H9 (cell line): ENCODE measurements at regions not wholly inside any gene's neighbourhood (a gene's known extent, or its start where the extent isn't known, plus 50 kb on each side); places are given as distances from the start of the nearest gene placed in this dataset.
A peak's percentile ranks its signal among the peaks of the same experiment; 100 is the strongest.

Experiments
- DNase-seq: peaks from one replicate; pipeline ENCODE4 v3.0.0-alpha.2; 2017
- H2AFZ ChIP-seq: one replicate; pipeline ENCODE4 v1.6.1; 2013; ENCODE audit warnings: mild to moderate bottlenecking, low read length, control low read depth, moderate library complexity
- H2AK5ac ChIP-seq: 2 replicates; pipeline ENCODE4 v1.6.1; 2013; ENCODE audit warnings: low read length, control low read depth, mixed read lengths; ENCODE audit not compliant: insufficient read length
- H2BK120ac ChIP-seq: one replicate; pipeline ENCODE4 v1.6.1; 2013; ENCODE audit warnings: low read depth, mild to moderate bottlenecking, low read length, control low read depth, inconsistent platforms; ENCODE audit not compliant: poor library complexity, severe bottlenecking
- H2BK12ac ChIP-seq: 2 replicates; pipeline ENCODE4 v1.6.1; 2013; ENCODE audit warnings: low read length, control low read depth, mixed read lengths, low read depth; ENCODE audit not compliant: insufficient read length
- H2BK15ac ChIP-seq: 2 replicates; pipeline ENCODE4 v1.6.1; 2013; ENCODE audit warnings: low read depth, low read length, control low read depth
- H2BK20ac ChIP-seq: one replicate; pipeline ENCODE4 v1.6.1; 2013; ENCODE audit warnings: low read depth, mild to moderate bottlenecking, low read length, control low read depth, inconsistent platforms; ENCODE audit not compliant: poor library complexity, severe bottlenecking
- H2BK5ac ChIP-seq: 2 replicates; pipeline ENCODE4 v1.6.1; 2013; ENCODE audit warnings: low read length, control low read depth, mixed read lengths; ENCODE audit not compliant: insufficient read length
- H3K14ac ChIP-seq: 2 replicates; pipeline ENCODE4 v1.6.1; 2013; ENCODE audit warnings: low read length, control low read depth; ENCODE audit not compliant: insufficient read depth
- H3K18ac ChIP-seq: 2 replicates; pipeline ENCODE4 v1.6.1; 2013; ENCODE audit warnings: low read depth, mild to moderate bottlenecking, mixed read lengths, low read length, control low read depth; ENCODE audit not compliant: insufficient read length
- H3K23ac ChIP-seq: 2 replicates; pipeline ENCODE4 v1.6.1; 2013; ENCODE audit warnings: low read length, control low read depth, mixed read lengths, low read depth; ENCODE audit not compliant: insufficient read length
- H3K23me2 ChIP-seq: 2 replicates; pipeline ENCODE4 v1.6.1; 2013; ENCODE audit warnings: low read depth, mild to moderate bottlenecking, mixed read lengths, low read length, control low read depth; ENCODE audit not compliant: insufficient read length, poor library complexity, severe bottlenecking
- H3K27ac ChIP-seq: 2 replicates; pipeline ENCODE4 v1.5.1; 2013; ENCODE audit warnings: low read length, control low read depth, mixed read lengths, low read depth; ENCODE audit not compliant: insufficient read length
- H3K27me3 ChIP-seq: 2 replicates; pipeline ENCODE4 v1.6.1; 2013; ENCODE audit warnings: low read length, control low read depth, inconsistent platforms; ENCODE audit not compliant: insufficient read depth
- H3K4ac ChIP-seq: 2 replicates; pipeline ENCODE4 v1.6.1; 2013; ENCODE audit warnings: low read depth, mild to moderate bottlenecking, control low read depth, inconsistent platforms, low read length, moderate library complexity
- H3K4me1 ChIP-seq: 2 replicates; pipeline ENCODE4 v1.6.1; 2013; ENCODE audit warnings: low read length, control low read depth, inconsistent platforms; ENCODE audit not compliant: insufficient read depth
- H3K4me2 ChIP-seq: 2 replicates; pipeline ENCODE4 v1.6.1; 2013; ENCODE audit warnings: low read length, control low read depth, mixed read lengths; ENCODE audit not compliant: insufficient read length, insufficient read depth
- H3K56ac ChIP-seq: 2 replicates; pipeline ENCODE4 v1.6.1; 2013; ENCODE audit warnings: low read depth, mild to moderate bottlenecking, mixed read lengths, low read length, control low read depth; ENCODE audit not compliant: insufficient read length
- H3K79me1 ChIP-seq: 2 replicates; pipeline ENCODE4 v1.6.1; 2013; ENCODE audit warnings: low read depth, mild to moderate bottlenecking, moderate library complexity, low read length, control low read depth, inconsistent platforms; ENCODE audit not compliant: insufficient read depth, poor library complexity, severe bottlenecking
- H3K79me2 ChIP-seq: 2 replicates; pipeline ENCODE4 v1.6.1; 2013; ENCODE audit warnings: low read length, control low read depth, inconsistent platforms; ENCODE audit not compliant: insufficient read depth
- H3K9ac ChIP-seq: 2 replicates; pipeline ENCODE4 v1.6.1; 2013; ENCODE audit warnings: low read length, control low read depth, mixed read lengths; ENCODE audit not compliant: insufficient read length; ENCODE audit errors: extremely low read depth
- H3K9me3 ChIP-seq: one replicate; pipeline ENCODE4 v1.6.1; 2013; ENCODE audit warnings: low read depth, low read length, inconsistent platforms; ENCODE audit not compliant: control insufficient read depth
- H3T11ph ChIP-seq: one replicate; pipeline ENCODE4 v1.6.1; 2013; ENCODE audit warnings: mild to moderate bottlenecking, low read length, control low read depth, inconsistent platforms
- H4K20me1 ChIP-seq: one replicate; pipeline ENCODE4 v1.6.1; 2013; ENCODE audit not compliant: control insufficient read depth, insufficient read length, insufficient read depth
- H4K5ac ChIP-seq: 2 replicates; pipeline ENCODE4 v1.6.1; 2013; ENCODE audit warnings: low read depth, mild to moderate bottlenecking, mixed read lengths, low read length, control low read depth; ENCODE audit not compliant: insufficient read length
- H4K8ac ChIP-seq: replicated peaks from 2 replicates; pipeline ENCODE4 v1.6.1; 2013; ENCODE audit warnings: low read length, control low read depth, mixed read lengths, low read depth; ENCODE audit not compliant: insufficient read length
- H4K91ac ChIP-seq: 2 replicates; pipeline ENCODE4 v1.6.1; 2013; ENCODE audit warnings: low read depth, mild to moderate bottlenecking, moderate library complexity, mixed read lengths, low read length, control low read depth; ENCODE audit not compliant: insufficient read length
- H3K27ac Mint-ChIP-seq, 3 experiments: 2 replicates in 2 of 3; 3 replicates in 1 of 3; pipeline ENCODE4 v1.8.0; 2020 to 2021; ENCODE audit warnings: mixed read lengths in 3 of 3, mild to moderate bottlenecking in 1 of 3, moderate library complexity in 1 of 3
- H3K27me3 Mint-ChIP-seq: 2 replicates; pipeline ENCODE4 v1.8.0; 2021; ENCODE audit warnings: low read depth, mild to moderate bottlenecking, moderate library complexity, mixed read lengths
- H3K36me3 Mint-ChIP-seq, 3 experiments: 2 replicates in 2 of 3; 3 replicates in 1 of 3; pipeline ENCODE4 v1.8.0; 2020 to 2021; ENCODE audit warnings: low read depth in 3 of 3, mixed read lengths in 3 of 3; ENCODE audit not compliant: insufficient read depth in 1 of 3
- H3K4me1 Mint-ChIP-seq, 2 experiments: 2 replicates each; pipeline ENCODE4 v1.8.0; 2020; ENCODE audit warnings: mixed read lengths in 2 of 2
- H3K4me3 Mint-ChIP-seq, 2 experiments: 2 replicates in 1 of 2; 3 replicates in 1 of 2; pipeline ENCODE4 v1.8.0; 2020 to 2021; ENCODE audit warnings: mild to moderate bottlenecking in 2 of 2, mixed read lengths in 2 of 2, moderate library complexity in 1 of 2
- H3K9me3 Mint-ChIP-seq, 2 experiments: 2 replicates in 1 of 2; 3 replicates in 1 of 2; pipeline ENCODE4 v1.8.0; 2020; ENCODE audit warnings: mild to moderate bottlenecking in 2 of 2, mixed read lengths in 2 of 2, moderate library complexity in 1 of 2
- WGBS: extraction: QIAGEN DNeasy Blood & Tissue Kit; methylation state at CpG from one replicate; pipeline ENCODE4 v1.1.7; 2013; ENCODE audit warnings: missing lambda C conversion rate, low lambda C conversion rate, mixed read lengths; ENCODE audit not compliant: insufficient read length; ENCODE audit errors: extremely low coverage; 5-methylcytosine and 5-hydroxymethylcytosine counted together
- TF ChIP-seq, protein P1 (sequence below): fragments of 200-600 bp; sonication (generic); conservative IDR thresholded peaks from 3 replicates; pipeline ENCODE4 v1.8.0; 2021; ENCODE audit warnings: antibody characterized with exemption, mild to moderate bottlenecking

DNA sequence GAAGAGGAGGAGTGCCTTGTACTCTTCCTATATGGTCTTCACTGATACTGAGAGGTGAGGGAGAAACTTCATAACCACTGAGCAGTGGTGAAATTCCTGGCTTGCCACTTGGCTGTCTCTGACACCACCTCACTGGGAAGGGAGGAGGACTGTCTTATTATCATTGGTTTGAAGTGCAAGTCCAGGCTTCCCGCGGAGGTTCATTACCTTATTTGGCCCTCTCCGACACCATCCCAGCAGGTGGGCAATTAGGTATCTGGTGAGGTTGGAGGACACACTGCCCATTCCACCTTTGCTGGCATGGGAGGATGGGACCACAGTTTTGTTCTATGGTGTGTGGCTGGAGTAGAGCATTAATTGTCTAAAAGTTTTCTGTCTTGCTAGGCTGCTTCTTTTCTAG lies 206.1 kb downstream of the LHFPL1 start:
- H3K23ac ChIP-seq, result no peak overlapping the region
- no peak overlapping the region for H2BK5ac ChIP-seq
- no peak overlapping the region for H3K27ac ChIP-seq
- no peak overlapping the region for H4K8ac ChIP-seq
- TF ChIP-seq, protein P1, sequence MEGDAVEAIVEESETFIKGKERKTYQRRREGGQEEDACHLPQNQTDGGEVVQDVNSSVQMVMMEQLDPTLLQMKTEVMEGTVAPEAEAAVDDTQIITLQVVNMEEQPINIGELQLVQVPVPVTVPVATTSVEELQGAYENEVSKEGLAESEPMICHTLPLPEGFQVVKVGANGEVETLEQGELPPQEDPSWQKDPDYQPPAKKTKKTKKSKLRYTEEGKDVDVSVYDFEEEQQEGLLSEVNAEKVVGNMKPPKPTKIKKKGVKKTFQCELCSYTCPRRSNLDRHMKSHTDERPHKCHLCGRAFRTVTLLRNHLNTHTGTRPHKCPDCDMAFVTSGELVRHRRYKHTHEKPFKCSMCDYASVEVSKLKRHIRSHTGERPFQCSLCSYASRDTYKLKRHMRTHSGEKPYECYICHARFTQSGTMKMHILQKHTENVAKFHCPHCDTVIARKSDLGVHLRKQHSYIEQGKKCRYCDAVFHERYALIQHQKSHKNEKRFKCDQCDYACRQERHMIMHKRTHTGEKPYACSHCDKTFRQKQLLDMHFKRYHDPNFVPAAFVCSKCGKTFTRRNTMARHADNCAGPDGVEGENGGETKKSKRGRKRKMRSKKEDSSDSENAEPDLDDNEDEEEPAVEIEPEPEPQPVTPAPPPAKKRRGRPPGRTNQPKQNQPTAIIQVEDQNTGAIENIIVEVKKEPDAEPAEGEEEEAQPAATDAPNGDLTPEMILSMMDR, result no peak
- no peak overlapping the region for H4K5ac ChIP-seq
- no peak overlapping the region for H2AK5ac ChIP-seq
- H3T11ph ChIP-seq, result no peak overlapping the region
- Mint-ChIP-seq H3K4me3 (no peak overlapping the region), H3K27ac (peak overlapping the region in 1 of 3 experiments; percentile 91; a peak in 2 of 7 replicates), H3K36me3 (no peaks in the 10 kb centered on the region), H3K9me3 (no peaks in the 10 kb centered on the region), H3K4me1 (peaks cover 7 to 10% of the 10 kb centered on the region in 2 experiments), H3K27me3 (no peaks in the 10 kb centered on the region)
- H3K4me2 ChIP-seq, result no peak overlapping the region
- no peaks in the 10 kb centered on the region for H3K27me3 ChIP-seq
- WGBS, result no CpG with 5 or more reads among the region's 3 CpGs
- H3K14ac ChIP-seq, result no peak overlapping the region
- H3K4ac ChIP-seq, result no peak overlapping the region
- no peak overlapping the region for H2BK12ac ChIP-seq
- no peak overlapping the region for H3K56ac ChIP-seq
- no peaks in the 10 kb centered on the region for H3K23me2 ChIP-seq
- no peak overlapping the region for H2BK20ac ChIP-seq
- H3K79me2 ChIP-seq, result no peaks in the 10 kb centered on the region
- H4K20me1 ChIP-seq, result no peaks in the 10 kb centered on the region
- no peaks in the 10 kb centered on the region for H3K79me1 ChIP-seq
- H3K9ac ChIP-seq, result no peak overlapping the region
- peak; percentile 36 for DNase-seq
- H3K9me3 ChIP-seq, result no peaks in the 10 kb centered on the region
- H3K4me1 ChIP-seq, result no peaks in the 10 kb centered on the region; the same call in 1 of the 2 replicates
- no peak overlapping the region for H2BK120ac ChIP-seq
- no peak overlapping the region for H2BK15ac ChIP-seq
- no peak overlapping the region for H3K18ac ChIP-seq
- no peak overlapping the region for H2AFZ ChIP-seq
- no peak overlapping the region for H4K91ac ChIP-seq
